ENCODE measurements at regions not wholly inside any gene's neighbourhood (a gene's known extent, or its start where the extent isn't known, plus 50 kb on each side); places are given as distances from the start of the nearest gene placed in this dataset.

GRCh38 chr2:128466776-128467175, 148.1 kb upstream of the HS6ST1 start:
- peaks cover 38% of the 10 kb centered on the region for H3K9me3 ChIP-seq (ENCODE audit: low read length)
- H4K20me1 ChIP-seq (ENCODE audit: insufficient read depth, low read length) = no peaks in the 10 kb centered on the region
- H3K4me1 ChIP-seq (ENCODE audit: insufficient read depth, low read length) = no peaks in the 10 kb centered on the region
- CTCF ChIA-PET (ENCODE audit: low intra/inter-chr PET ratio, low total read pairs) = no interaction called here
- no peak overlapping the region for H3K9ac ChIP-seq (ENCODE audit: insufficient read depth, low read depth, low read length)
- no peak for TF ChIP-seq DPF2 (CRISPR knock-in tag; IDR thresholded peaks at IDR 0.05; ENCODE audit: borderline replicate concordance, low read depth)
- TF ChIP-seq ZNF891 (CRISPR knock-in tag; IDR thresholded peaks at IDR 0.05) = no peak
- no peak for TF ChIP-seq ZBTB7B (CRISPR knock-in tag; IDR thresholded peaks at IDR 0.05)
- TF ChIP-seq ZBTB44 (CRISPR knock-in tag; IDR thresholded peaks at IDR 0.05) = no peak
- no peak for TF ChIP-seq ZNF124 (CRISPR knock-in tag; IDR thresholded peaks at IDR 0.05)
- TF ChIP-seq MIER2 (CRISPR knock-in tag; IDR thresholded peaks at IDR 0.05) = no peak
- no peak for TF ChIP-seq ZNF616 (CRISPR knock-in tag; IDR thresholded peaks at IDR 0.05; ENCODE audit: low read depth)
- TF ChIP-seq ZC3H4 (CRISPR knock-in tag; IDR thresholded peaks at IDR 0.05; ENCODE audit: borderline replicate concordance) = no peak
- TF ChIP-seq FOXK2 (IDR thresholded peaks at IDR 0.05) = no peak
- TF ChIP-seq HES4 (CRISPR knock-in tag; IDR thresholded peaks at IDR 0.05; ENCODE audit: borderline replicate concordance) = no peak
- TF ChIP-seq ZNF33B (CRISPR knock-in tag; IDR thresholded peaks at IDR 0.05) = no peak
- no peak for TF ChIP-seq TEAD2 (CRISPR knock-in tag; IDR thresholded peaks at IDR 0.05)
- no peak for TF ChIP-seq U2AF1 (optimal IDR thresholded peaks at IDR 0.05; ENCODE audit: low read depth, low read length)
- TF ChIP-seq YEATS4 (CRISPR knock-in tag; IDR thresholded peaks at IDR 0.05; ENCODE audit: borderline replicate concordance) = no peak
- no peak for TF ChIP-seq SOX13 (IDR thresholded peaks at IDR 0.05)
- TF ChIP-seq SOX13 (CRISPR knock-in tag; conservative IDR thresholded peaks at IDR 0.05 in 1 of 2, IDR thresholded peaks at IDR 0.05 in 1 of 2) = no peak
- TF ChIP-seq, protein P1, sequence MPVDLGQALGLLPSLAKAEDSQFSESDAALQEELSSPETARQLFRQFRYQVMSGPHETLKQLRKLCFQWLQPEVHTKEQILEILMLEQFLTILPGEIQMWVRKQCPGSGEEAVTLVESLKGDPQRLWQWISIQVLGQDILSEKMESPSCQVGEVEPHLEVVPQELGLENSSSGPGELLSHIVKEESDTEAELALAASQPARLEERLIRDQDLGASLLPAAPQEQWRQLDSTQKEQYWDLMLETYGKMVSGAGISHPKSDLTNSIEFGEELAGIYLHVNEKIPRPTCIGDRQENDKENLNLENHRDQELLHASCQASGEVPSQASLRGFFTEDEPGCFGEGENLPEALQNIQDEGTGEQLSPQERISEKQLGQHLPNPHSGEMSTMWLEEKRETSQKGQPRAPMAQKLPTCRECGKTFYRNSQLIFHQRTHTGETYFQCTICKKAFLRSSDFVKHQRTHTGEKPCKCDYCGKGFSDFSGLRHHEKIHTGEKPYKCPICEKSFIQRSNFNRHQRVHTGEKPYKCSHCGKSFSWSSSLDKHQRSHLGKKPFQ (CRISPR knock-in tag; IDR thresholded peaks at IDR 0.05; ENCODE audit: insufficient replicate concordance) = no peak
- TF ChIP-seq FOXC1 (CRISPR knock-in tag; IDR thresholded peaks at IDR 0.05; ENCODE audit: borderline replicate concordance) = no peak
- no peak for TF ChIP-seq ZNF780A (CRISPR knock-in tag; IDR thresholded peaks at IDR 0.05)
- no peak overlapping the region for H3K27ac ChIP-seq (ENCODE audit: extremely low read length, insufficient read depth, low read length)
- no peaks in the 10 kb centered on the region for H3K36me3 ChIP-seq (replicated peaks in 1 of 2; ENCODE audit: control insufficient read depth in 1 of 2, insufficient read depth in 2 of 2, low read length in 2 of 2)
- DNase-seq (ENCODE audit: low spot score) = no peak
- H3K79me2 ChIP-seq (ENCODE audit: insufficient read depth, low read length) = no peaks in the 10 kb centered on the region
- no peak overlapping the region for H3K4me2 ChIP-seq (ENCODE audit: low read depth, low read length)
- in situ Hi-C loops (cut with HindIII; ENCODE audit: extremely low pct_ligation_motif_present, low pct_unique_long_range_greater_than_20kb) = no loop called here
- intact Hi-C loops (cut with micrococcal nuclease; ENCODE audit: unreplicated experiment) = no loop called here
- no peak; the same call in 2 of the 3 replicates for ATAC-seq
- 0 out of 5 replicates have a peak, but pooled peaks cover 0 to 5% of the 10 kb centered on the region in 2 experiments for H3K27me3 ChIP-seq (ENCODE audit: control insufficient read depth in 1 of 2, insufficient read depth in 2 of 2, low read length in 2 of 2)
- BruUV-seq (replicated peaks) = no TSS peak
- no peak for FAIRE-seq
- 10% methylated on average over 2 of the region's 2 CpGs for whole genome bisulfite sequencing (ENCODE audit: low lambda C conversion rate)
- no peak overlapping the region for H2AFZ ChIP-seq (ENCODE audit: low read length)
- POLR2A ChIA-PET = no interaction called here
- no peak overlapping the region for H3K4me3 ChIP-seq (replicated peaks in 1 of 3; ENCODE audit: insufficient read depth in 1 of 3, low read depth in 2 of 3, low read length in 3 of 3)
